ENCODE measurements at regions not wholly inside any gene's neighbourhood (a gene's known extent, or its start where the extent isn't known, plus 50 kb on each side); places are given as distances from the start of the nearest gene placed in this dataset.

DNA sequence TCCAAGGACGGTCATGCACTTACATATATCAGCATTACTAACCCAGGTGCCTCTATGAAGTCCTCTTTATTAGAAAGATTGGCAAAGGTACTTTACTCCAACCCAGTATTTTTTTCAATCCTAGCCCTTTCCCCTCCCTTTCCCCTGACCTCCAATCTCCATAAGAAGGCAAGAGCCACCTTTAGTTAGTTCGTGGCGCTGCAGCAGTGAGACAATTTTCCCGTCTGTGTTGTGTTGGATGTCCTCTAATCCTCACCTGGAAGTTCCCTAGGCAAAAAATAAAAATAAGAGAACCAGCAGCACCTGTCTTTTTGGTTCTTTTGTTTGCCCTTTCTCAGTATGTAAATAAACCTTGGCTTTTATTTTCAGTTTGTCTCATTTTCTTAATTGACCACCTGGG is 439.6 kb upstream of the LRFN5 start:
- FAIRE-seq (no peak), DNase-seq (no peak), ATAC-seq (no peak)
- no peaks in the 10 kb centered on the region for H3K4me1 ChIP-seq
- no peaks in the 10 kb centered on the region for H3K9me3 ChIP-seq
- 70 to 74% methylated on average over 4 of the region's 4 CpGs for WGBS, 2 donors
- intact Hi-C loops (cut with DNase I), result no loop called here
- no peaks in the 10 kb centered on the region for H3K27me3 ChIP-seq
- TF ChIP-seq, protein P1, sequence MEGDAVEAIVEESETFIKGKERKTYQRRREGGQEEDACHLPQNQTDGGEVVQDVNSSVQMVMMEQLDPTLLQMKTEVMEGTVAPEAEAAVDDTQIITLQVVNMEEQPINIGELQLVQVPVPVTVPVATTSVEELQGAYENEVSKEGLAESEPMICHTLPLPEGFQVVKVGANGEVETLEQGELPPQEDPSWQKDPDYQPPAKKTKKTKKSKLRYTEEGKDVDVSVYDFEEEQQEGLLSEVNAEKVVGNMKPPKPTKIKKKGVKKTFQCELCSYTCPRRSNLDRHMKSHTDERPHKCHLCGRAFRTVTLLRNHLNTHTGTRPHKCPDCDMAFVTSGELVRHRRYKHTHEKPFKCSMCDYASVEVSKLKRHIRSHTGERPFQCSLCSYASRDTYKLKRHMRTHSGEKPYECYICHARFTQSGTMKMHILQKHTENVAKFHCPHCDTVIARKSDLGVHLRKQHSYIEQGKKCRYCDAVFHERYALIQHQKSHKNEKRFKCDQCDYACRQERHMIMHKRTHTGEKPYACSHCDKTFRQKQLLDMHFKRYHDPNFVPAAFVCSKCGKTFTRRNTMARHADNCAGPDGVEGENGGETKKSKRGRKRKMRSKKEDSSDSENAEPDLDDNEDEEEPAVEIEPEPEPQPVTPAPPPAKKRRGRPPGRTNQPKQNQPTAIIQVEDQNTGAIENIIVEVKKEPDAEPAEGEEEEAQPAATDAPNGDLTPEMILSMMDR (IDR thresholded peaks at IDR 0.05), result no peak
- H3K27ac ChIP-seq, result no peak overlapping the region
- H3K36me3 ChIP-seq, result no peaks in the 10 kb centered on the region
- no peak overlapping the region for H3K4me3 ChIP-seq

DNA sequence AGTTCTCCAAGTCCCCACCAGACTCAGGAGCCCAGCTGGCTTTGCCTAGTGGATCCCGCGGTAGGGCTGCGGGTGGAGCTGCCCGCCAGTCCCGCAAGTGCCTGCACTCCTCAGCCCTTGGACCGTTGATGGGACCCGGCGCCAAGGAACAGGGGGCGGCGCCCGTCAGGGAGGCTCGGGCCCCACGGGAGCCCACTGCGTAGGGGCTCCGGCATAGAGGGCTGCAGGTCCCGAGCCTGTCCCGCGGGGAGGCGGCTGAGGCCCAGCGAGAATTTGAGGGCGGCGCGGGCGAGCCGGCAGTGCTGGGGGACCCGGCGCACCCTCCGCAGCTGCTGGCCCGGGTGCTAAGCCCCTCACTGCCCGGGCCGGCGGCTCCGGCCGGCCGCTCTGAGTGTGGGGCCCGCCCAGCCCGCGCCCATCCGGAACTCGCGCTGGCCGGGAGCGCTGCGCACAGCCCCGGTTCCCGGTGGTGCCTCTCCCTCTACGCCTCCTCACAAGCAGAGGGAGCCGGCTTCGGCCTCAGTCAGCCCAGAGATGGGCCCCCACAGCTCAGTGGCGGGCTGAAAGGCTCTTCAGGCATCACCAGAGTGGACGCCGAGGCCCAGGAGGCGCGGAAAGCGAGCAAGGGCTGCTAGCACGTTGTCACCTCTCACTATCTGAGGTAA is 452.4 kb upstream of the LRFN5 start:
- intact Hi-C loops (cut with DNase I), result no loop called here
- TF ChIP-seq, protein P1 (IDR thresholded peaks at IDR 0.05), result no peak
- H3K4me3 ChIP-seq, result no peak overlapping the region
- H3K9me3 ChIP-seq, result no peaks in the 10 kb centered on the region
- no peaks in the 10 kb centered on the region for H3K4me1 ChIP-seq
- 83 to 88% methylated on average over 47 to 56 of the region's 56 CpGs for WGBS, 2 donors
- FAIRE-seq (no peak), DNase-seq (peak in 2 of 6 donors; percentile 50 to 51), ATAC-seq (no peak)
- no peaks in the 10 kb centered on the region for H3K36me3 ChIP-seq
- H3K27ac ChIP-seq, result no peak overlapping the region
- no peaks in the 10 kb centered on the region for H3K27me3 ChIP-seq

DNA sequence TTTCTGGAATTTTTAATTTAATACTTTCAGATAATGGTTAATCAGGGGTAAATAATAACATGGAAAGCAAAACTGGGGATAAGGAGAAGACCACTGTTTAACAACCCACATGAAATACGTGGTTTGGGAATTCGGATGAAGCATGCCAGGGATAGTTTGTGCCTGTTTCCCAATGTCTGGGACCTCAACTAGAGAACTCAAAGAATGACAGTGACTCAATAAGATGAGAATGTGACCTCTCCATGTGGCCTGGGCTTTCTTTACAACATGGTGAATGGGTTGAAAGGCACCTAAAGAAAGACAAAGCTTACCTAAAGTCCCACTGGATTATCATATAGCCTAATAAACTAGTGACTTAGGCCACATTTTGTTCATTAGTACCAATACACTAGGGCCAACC is 460.3 kb upstream of the LRFN5 start:
- FAIRE-seq (no peak), DNase-seq (no peak), ATAC-seq (no peak)
- no peak overlapping the region for H3K27ac ChIP-seq
- H3K36me3 ChIP-seq, result no peaks in the 10 kb centered on the region
- WGBS, 2 donors, result 61 to 82% methylated on average over 2 of the region's 2 CpGs
- TF ChIP-seq, protein P1 (IDR thresholded peaks at IDR 0.05), result no peak
- H3K4me1 ChIP-seq, result no peaks in the 10 kb centered on the region
- H3K27me3 ChIP-seq, result no peaks in the 10 kb centered on the region
- intact Hi-C loops (cut with DNase I), result no loop called here
- no peak overlapping the region for H3K4me3 ChIP-seq
- no peaks in the 10 kb centered on the region for H3K9me3 ChIP-seq

DNA sequence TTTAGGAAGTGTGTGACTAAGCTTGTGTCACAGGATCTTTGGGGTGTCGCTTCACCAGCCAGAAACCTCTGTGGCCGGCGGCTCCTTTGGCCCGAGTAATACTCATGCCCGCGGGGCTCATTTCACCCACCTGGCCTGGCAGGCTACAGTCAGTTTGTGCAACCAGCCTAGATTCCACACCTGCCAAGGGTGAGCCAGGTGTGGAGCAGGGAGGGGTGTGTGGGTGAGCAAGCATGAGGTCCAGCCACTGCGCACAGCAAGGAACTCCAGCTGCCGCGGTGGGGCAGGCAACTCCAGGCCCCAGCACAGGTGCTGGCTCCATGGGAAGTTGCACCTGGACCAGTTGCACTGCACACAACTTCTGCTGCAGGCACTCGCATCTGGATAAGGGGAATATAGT is 462.3 kb upstream of the LRFN5 start:
- TF ChIP-seq, protein P1 (IDR thresholded peaks at IDR 0.05), result no peak
- H3K4me1 ChIP-seq, result no peaks in the 10 kb centered on the region
- 81 to 91% methylated on average over 10 of the region's 10 CpGs for WGBS, 2 donors
- ATAC-seq, result no peak
- H3K27ac ChIP-seq, result no peak overlapping the region
- no peaks in the 10 kb centered on the region for H3K36me3 ChIP-seq
- intact Hi-C loops (cut with DNase I), result no loop called here
- DNase-seq, result peak in 1 of 6 donors; percentile 36
- no peak for FAIRE-seq
- H3K4me3 ChIP-seq, result no peak overlapping the region
- no peaks in the 10 kb centered on the region for H3K9me3 ChIP-seq
- no peaks in the 10 kb centered on the region for H3K27me3 ChIP-seq

DNA sequence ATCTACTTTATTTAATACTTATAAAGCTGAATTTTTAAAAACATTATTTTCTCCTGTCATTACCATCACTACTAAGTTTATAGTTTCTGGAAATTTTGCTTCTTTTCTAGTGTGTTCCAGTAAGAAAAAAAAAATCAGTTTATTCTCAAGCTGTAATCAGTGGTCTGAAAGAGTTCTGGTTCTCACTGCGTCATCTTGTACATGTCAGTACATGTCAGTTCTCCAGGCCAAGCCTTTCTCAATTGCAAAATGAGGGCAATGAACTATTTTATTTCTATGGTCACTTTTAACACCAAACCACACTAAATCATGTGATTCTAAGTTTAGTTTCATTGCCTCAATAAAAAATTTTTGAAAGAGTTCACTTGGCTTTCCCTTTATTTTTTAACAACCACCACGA is 468.9 kb upstream of the LRFN5 start:
- FAIRE-seq, result no peak
- TF ChIP-seq, protein P1 (IDR thresholded peaks at IDR 0.05), result no peak
- intact Hi-C loops (cut with DNase I), result loop anchor here in 2 of 3 donors (5.0 kb wide), 1 partner anchor 65 kb away; no protein-coding TSS in a partner anchor
- no peak overlapping the region for H3K4me3 ChIP-seq
- no peaks in the 10 kb centered on the region for H3K4me1 ChIP-seq
- WGBS, 2 donors, result 82 to 89% methylated on average over 2 of the region's 2 CpGs
- no peaks in the 10 kb centered on the region for H3K36me3 ChIP-seq
- H3K9me3 ChIP-seq, result no peaks in the 10 kb centered on the region
- no peak for ATAC-seq
- DNase-seq, result no peak
- no peak overlapping the region for H3K27ac ChIP-seq
- no peaks in the 10 kb centered on the region for H3K27me3 ChIP-seq

Measured in pancreas (tissue), 10 donors.